ENCODE measurements at regions not wholly inside any gene's neighbourhood (a gene's known extent, or its start where the extent isn't known, plus 50 kb on each side); places are given as distances from the start of the nearest gene placed in this dataset.

- TF ChIP-seq CTCF (IDR thresholded peaks at IDR 0.05) = no peak
- H3K9me3 ChIP-seq = peaks cover 0 to 15% (median 0%) of the 10 kb centered on the region in 11 donors
- intact Hi-C loops (cut with DNase I) = no loop called here
- DNase-seq (no peak), ATAC-seq (no peak)
- no peaks in the 10 kb centered on the region for H3K36me3 ChIP-seq
- peaks cover 0 to 20% (median 0%) of the 10 kb centered on the region in 7 donors for H3K27me3 ChIP-seq
- no peaks in the 10 kb centered on the region for H3K4me1 ChIP-seq
- H3K27ac ChIP-seq = no peak overlapping the region
- no peak overlapping the region for H3K4me3 ChIP-seq
Observed at GRCh38 chr4:72677886-72678285, 108.9 kb upstream of the ADAMTS3 start.

- WGBS, 2 donors = 81 to 89% methylated on average over 4 of the region's 4 CpGs
- intact Hi-C loops (cut with DNase I) = no loop called here
- DNase-seq = no peak
Observed at GRCh38 chr4:72677265-72677664, 108.2 kb upstream of the ADAMTS3 start.

GRCh38 chr4:72671980-72672379 is 103.0 kb upstream of the ADAMTS3 start:
- H3K4me1 ChIP-seq = no peaks in the 10 kb centered on the region
- H3K9me3 ChIP-seq = peaks cover 0 to 15% (median 0%) of the 10 kb centered on the region in 11 donors
- no peaks in the 10 kb centered on the region for H3K36me3 ChIP-seq
- H3K27me3 ChIP-seq = peaks cover 0 to 4% (median 0%) of the 10 kb centered on the region in 7 donors
- no peak for TF ChIP-seq CTCF (IDR thresholded peaks at IDR 0.05)
- intact Hi-C loops (cut with DNase I) = loop anchor here in 1 of 10 donors (5.0 kb wide), 1 partner anchor 515 kb away; no protein-coding TSS in a partner anchor
- H3K27ac ChIP-seq = no peak overlapping the region
- 97 to 98% methylated on average over 3 of the region's 3 CpGs for WGBS, 2 donors
- H3K4me3 ChIP-seq = no peak overlapping the region
- ATAC-seq (no peak), DNase-seq (no peak)

More at GRCh38 chr4:72677265-72677664, 108.2 kb upstream of the ADAMTS3 start:
- no peak for TF ChIP-seq CTCF (IDR thresholded peaks at IDR 0.05)
- Histone ChIP-seq H3K36me3 (no peaks in the 10 kb centered on the region), H3K4me3 (no peak overlapping the region), H3K27me3 (peaks cover 0 to 20% (median 0%) of the 10 kb centered on the region in 7 donors), H3K4me1 (no peaks in the 10 kb centered on the region), H3K9me3 (peaks cover 0 to 15% (median 0%) of the 10 kb centered on the region in 11 donors), H3K27ac (no peak overlapping the region)
- ATAC-seq = no peak

- no peak for DNase-seq
- Histone ChIP-seq H3K9me3 (peaks cover 0 to under 1% (median 0%) of the 10 kb centered on the region in 11 donors), H3K27me3 (no peaks in the 10 kb centered on the region), H3K36me3 (no peaks in the 10 kb centered on the region), H3K4me1 (no peaks in the 10 kb centered on the region), H3K4me3 (no peak overlapping the region), H3K27ac (no peak overlapping the region)
- 86 to 90% methylated on average over 4 of the region's 4 CpGs for WGBS, 2 donors
- no peak for TF ChIP-seq CTCF (IDR thresholded peaks at IDR 0.05)
- no peak for ATAC-seq
- intact Hi-C loops (cut with DNase I) = loop anchor here in 1 of 10 donors (5.0 kb wide), 1 partner anchor 513 kb away; no protein-coding TSS in a partner anchor
Observed at GRCh38 chr4:72670521-72670920, 101.5 kb upstream of the ADAMTS3 start.
